GM12865 (cell line): ENCODE measurements at regions not wholly inside any gene's neighbourhood (a gene's known extent, or its start where the extent isn't known, plus 50 kb on each side); places are given as distances from the start of the nearest gene placed in this dataset.

Source experiments
- DNase-seq: peaks from one replicate; pipeline ENCODE4 v3.0.0; 2010; ENCODE audit warnings: low read depth
- H3K4me3 ChIP-seq: 2 replicates; pipeline ENCODE4 v1.5.1; 2011; ENCODE audit warnings: mild to moderate bottlenecking, low read depth, low read length, control low read depth
- CTCF ChIP-seq: IDR thresholded peaks from 2 replicates; pipeline ENCODE4 v1.5.1; 2011; ENCODE audit warnings: low read length, control low read depth, low read depth, inconsistent platforms; ENCODE audit not compliant: insufficient read depth; ENCODE audit errors: missing control alignments

GRCh38 chr2:8546612-8547283 is 135.1 kb upstream of the ID2 start:
- DNase-seq = no peak
- no peak for TF ChIP-seq CTCF
- no peak overlapping the region for H3K4me3 ChIP-seq

DNA sequence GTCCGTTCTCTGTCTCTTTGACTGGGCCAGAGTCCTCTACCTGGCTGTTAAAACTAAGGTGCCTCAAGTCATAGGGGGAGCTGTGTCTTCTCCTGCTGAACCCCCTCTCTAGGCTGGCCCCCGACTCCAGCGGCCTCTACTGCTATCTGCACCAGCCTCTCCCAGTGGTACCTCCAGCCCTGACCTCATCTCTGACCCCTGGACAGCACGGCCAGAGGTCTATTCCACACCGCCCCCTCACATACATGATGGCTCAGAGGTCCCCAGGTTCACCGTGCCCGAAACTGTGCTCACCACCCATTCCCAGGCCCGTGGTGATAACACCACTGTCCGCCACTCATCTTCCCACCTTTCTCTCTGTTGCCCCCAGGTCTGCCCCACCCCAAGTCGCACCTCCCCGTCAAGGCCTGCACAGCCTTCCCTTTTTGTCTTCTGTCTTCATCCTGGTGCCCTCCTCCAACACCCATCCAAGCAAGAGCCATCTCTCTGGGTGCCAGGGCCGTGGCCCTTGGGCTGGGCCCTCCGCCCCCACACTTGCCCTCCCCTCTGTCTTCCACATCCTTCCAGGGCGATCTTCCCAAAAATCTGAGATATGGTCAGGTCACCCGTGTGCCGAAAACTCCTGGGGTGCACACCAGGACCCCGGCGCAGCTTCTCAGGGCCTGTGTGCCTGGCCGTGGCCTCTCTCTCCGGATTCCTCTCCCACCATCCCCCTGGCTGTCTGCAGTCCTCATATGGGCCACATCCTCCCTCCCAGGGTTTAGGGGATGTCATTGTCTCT is 134.4 kb upstream of the ID2 start:
- no peak overlapping the region for H3K4me3 ChIP-seq
- TF ChIP-seq CTCF = no peak
- DNase-seq = no peak

DNA sequence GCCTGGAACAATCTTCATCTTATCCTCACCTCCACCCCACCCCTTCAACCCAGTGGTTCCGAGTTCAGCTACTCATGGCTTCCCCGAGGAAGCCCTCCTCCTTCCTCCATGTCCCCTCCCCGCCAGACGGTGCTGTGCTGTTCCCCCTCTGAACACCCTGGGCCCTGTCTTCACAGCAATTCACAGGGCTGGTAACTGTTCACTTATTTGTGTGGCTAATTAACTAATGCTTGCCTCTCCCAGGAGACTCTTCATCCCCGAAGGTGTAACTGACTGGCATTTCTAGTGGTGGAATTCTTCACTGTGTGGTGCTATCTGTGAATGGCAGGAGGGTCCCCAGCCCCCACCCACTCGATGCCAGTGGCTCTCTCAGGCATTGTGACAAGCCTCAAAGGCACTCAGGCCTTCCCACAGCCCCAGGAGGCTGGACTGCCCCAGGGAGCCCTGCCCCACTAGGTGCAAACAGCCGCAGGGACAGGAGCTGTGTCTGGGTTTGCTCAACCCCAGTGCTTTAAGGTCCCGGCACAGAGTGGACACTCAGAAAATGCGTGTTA is 133.7 kb upstream of the ID2 start:
- no peak for DNase-seq
- no peak overlapping the region for H3K4me3 ChIP-seq
- TF ChIP-seq CTCF = no peak

DNA sequence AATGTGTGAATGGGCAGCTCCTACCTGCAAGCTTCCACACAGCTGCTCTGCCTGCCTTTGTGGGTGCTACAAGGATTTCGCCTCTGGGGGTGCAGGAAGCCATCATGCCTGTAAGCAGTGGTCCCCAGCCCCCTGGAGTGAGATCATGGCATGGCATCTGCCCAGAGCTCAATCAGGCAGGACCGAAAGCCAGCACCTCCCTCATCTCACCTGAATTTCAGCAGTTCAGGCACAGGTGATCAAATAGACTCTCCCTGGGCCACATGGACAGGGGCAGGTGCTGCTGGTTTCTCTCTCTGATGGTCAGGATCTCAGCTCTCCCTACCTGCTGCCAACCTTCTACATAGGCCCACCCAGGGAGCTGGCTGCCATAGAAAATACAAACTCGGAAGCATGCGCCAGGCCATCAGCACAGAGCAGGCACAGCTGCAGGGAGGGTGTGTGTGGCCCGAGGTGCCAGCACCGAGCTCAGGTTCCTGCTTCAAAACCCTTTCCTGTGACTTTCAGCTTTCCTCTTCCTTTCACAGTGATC is 133.2 kb upstream of the ID2 start:
- H3K4me3 ChIP-seq = no peak overlapping the region
- no peak for TF ChIP-seq CTCF
- DNase-seq = no peak

DNA sequence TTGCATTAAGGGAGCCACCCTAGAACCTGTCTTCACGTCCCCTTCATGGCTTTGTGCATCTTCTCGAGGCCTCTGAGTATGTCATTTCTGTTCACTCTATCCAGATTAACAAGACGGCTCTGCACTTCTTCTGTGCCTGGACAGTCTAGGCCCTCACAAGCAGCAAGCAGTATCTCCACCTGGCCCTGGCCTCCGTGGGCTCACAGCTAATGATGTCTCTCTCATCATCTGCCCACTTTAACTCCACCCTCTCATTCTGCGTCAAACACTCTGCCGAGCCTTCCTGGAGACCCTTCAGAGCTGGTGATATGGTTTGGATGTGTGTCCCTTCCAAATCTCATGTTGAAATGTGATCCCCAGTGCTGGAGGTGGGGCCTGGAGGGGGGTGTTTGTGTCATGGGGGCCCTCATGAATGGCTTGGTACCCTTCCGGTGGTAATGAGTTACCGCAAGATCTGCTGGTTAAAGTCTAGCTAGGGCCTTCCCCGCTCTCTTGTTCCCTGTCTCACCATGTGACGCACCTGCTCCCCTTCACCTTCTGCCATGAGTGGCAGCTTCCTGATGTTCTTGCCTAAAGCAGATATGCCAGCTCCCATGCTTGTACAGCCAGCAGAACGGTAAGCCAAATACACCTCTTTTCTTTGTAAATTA is 132.5 kb upstream of the ID2 start:
- TF ChIP-seq CTCF = no peak
- no peak for DNase-seq
- H3K4me3 ChIP-seq = no peak overlapping the region

DNA sequence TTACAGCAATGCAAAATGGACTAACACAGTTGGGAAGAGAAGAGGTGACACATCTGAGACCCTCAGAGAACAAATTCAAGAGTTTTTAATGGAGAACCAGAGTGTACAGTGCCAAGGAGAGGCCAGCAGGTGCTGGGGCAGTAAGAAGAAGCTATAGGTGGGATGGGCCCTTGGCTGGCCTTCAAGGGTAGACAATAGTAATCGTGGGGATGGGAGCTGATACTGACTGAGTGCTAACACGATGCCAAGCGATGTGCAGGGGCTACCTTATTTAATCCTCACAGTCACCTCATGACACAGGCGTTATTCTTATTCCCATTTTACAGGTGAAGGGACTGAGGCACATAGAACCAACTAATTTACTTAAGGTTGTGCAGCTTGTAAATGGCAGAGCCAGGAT is 131.9 kb upstream of the ID2 start:
- no peak for DNase-seq
- H3K4me3 ChIP-seq = no peak overlapping the region
- TF ChIP-seq CTCF = no peak
